ENCODE measurements at regions not wholly inside any gene's neighbourhood (a gene's known extent, or its start where the extent isn't known, plus 50 kb on each side); places are given as distances from the start of the nearest gene placed in this dataset.
"Not testable (repeated sequence)": the region's sequence is repeated elsewhere in the genome, so short reads cannot be mapped to it uniquely, and the experiment has no call there.

- ATAC-seq; DNase-seq (ENCODE audit: low spot score); H3K4me3 ChIP-seq; H3K9me2 ChIP-seq (ENCODE audit: insufficient read depth); H4K20me1 ChIP-seq (replicated peaks; ENCODE audit: insufficient read depth); H3K9me3 Mint-ChIP-seq; H3K36me3 ChIP-seq (ENCODE audit: insufficient read depth); H3K79me2 ChIP-seq (replicated peaks; ENCODE audit: insufficient read depth); H3K36me3 Mint-ChIP-seq (ENCODE audit: low read depth); H3K27ac Mint-ChIP-seq; H3F3A ChIP-seq (replicated peaks; ENCODE audit: low read depth); H3K4me2 ChIP-seq; H2AFZ ChIP-seq; H3K27ac ChIP-seq (ENCODE audit: low read depth); H3K27me3 ChIP-seq (ENCODE audit: insufficient read depth); H3K27me3 Mint-ChIP-seq (ENCODE audit: insufficient read depth, low read depth, poor library complexity); H3K4me3 Mint-ChIP-seq: not testable (repeated sequence)
- H3K4me1 Mint-ChIP-seq: peaks cover 14% of the 10 kb centered on the region
- peaks cover 14% of the 10 kb centered on the region for H3K4me1 ChIP-seq (ENCODE audit: insufficient read depth)
These were observed 173.6 kb upstream of the PDE10A start for GRCh38 chr6:165836648-165837047.

GRCh38 chr6:165835410-165835851, 172.4 kb upstream of the PDE10A start:
- Mint-ChIP-seq H3K27ac (no peak overlapping the region), H3K36me3 (ENCODE audit: low read depth) (no peaks in the 10 kb centered on the region), H3K9me3 (peaks cover 4% of the 10 kb centered on the region; the same call in 1 of the 3 replicates), H3K4me3 (no peak overlapping the region), H3K4me1 (peaks cover 8% of the 10 kb centered on the region), H3K27me3 (ENCODE audit: insufficient read depth, low read depth, poor library complexity) (peaks cover 5% of the 10 kb centered on the region)
- H4K20me1 ChIP-seq (replicated peaks; ENCODE audit: insufficient read depth): no peaks in the 10 kb centered on the region
- TF ChIP-seq ZNF114 (CRISPR knock-in tag; IDR thresholded peaks at IDR 0.05) (no peak), NANOG (IDR thresholded peaks at IDR 0.05; ENCODE audit: borderline replicate concordance) (no peak), REST (IDR thresholded peaks at IDR 0.05; ENCODE audit: unreplicated experiment) (no peak)
- no peak overlapping the region; the same call in 1 of the 2 replicates for H2AFZ ChIP-seq
- H3K27ac ChIP-seq (ENCODE audit: low read depth): no peak overlapping the region
- H3K79me2 ChIP-seq (replicated peaks; ENCODE audit: insufficient read depth): no peaks in the 10 kb centered on the region
- no peaks in the 10 kb centered on the region; the same call in 1 of the 2 replicates for H3K9me2 ChIP-seq (ENCODE audit: insufficient read depth)
- no peak; the same call in 2 of the 3 replicates for ATAC-seq
- no peaks in the 10 kb centered on the region for H3F3A ChIP-seq (replicated peaks; ENCODE audit: low read depth)
- H3K36me3 ChIP-seq (ENCODE audit: insufficient read depth): no peaks in the 10 kb centered on the region
- no peaks in the 10 kb centered on the region for H3K27me3 ChIP-seq (ENCODE audit: insufficient read depth)
- H3K4me1 ChIP-seq (ENCODE audit: insufficient read depth): peaks cover 2% of the 10 kb centered on the region; the same call in 1 of the 2 replicates
- H3K4me2 ChIP-seq: no peak overlapping the region
- DNase-seq (ENCODE audit: low spot score): no peak
- no peak overlapping the region for H3K4me3 ChIP-seq

GRCh38 chr6:165834613-165835259, 171.7 kb upstream of the PDE10A start:
- H3K36me3 ChIP-seq (ENCODE audit: insufficient read depth): no peaks in the 10 kb centered on the region
- no peak overlapping the region for H2AFZ ChIP-seq
- Mint-ChIP-seq H3K4me1 (peaks cover 8% of the 10 kb centered on the region), H3K27ac (no peak overlapping the region), H3K36me3 (ENCODE audit: low read depth) (no peaks in the 10 kb centered on the region), H3K27me3 (ENCODE audit: insufficient read depth, low read depth, poor library complexity) (peaks cover 5% of the 10 kb centered on the region), H3K9me3 (peaks cover 3% of the 10 kb centered on the region; the same call in 1 of the 3 replicates), H3K4me3 (no peak overlapping the region)
- H3F3A ChIP-seq (replicated peaks; ENCODE audit: low read depth): no peaks in the 10 kb centered on the region
- H3K27me3 ChIP-seq (ENCODE audit: insufficient read depth): no peaks in the 10 kb centered on the region
- no peak overlapping the region for H3K4me2 ChIP-seq
- H3K9me2 ChIP-seq (ENCODE audit: insufficient read depth): no peaks in the 10 kb centered on the region; the same call in 1 of the 2 replicates
- no peak overlapping the region for H3K4me3 ChIP-seq
- H4K20me1 ChIP-seq (replicated peaks; ENCODE audit: insufficient read depth): no peaks in the 10 kb centered on the region
- ATAC-seq (no peak), DNase-seq (ENCODE audit: low spot score) (no peak)
- H3K27ac ChIP-seq (ENCODE audit: low read depth): no peak overlapping the region
- no peaks in the 10 kb centered on the region for H3K79me2 ChIP-seq (replicated peaks; ENCODE audit: insufficient read depth)
- no peaks in the 10 kb centered on the region for H3K4me1 ChIP-seq (ENCODE audit: insufficient read depth)
- no peak for TF ChIP-seq ZNF114 (CRISPR knock-in tag; IDR thresholded peaks at IDR 0.05)
- TF ChIP-seq NANOG (IDR thresholded peaks at IDR 0.05; ENCODE audit: borderline replicate concordance): no peak
- TF ChIP-seq ETS1 (IDR thresholded peaks at IDR 0.05): no peak
- no peak for TF ChIP-seq POLR2AphosphoS5 (IDR thresholded peaks at IDR 0.05; ENCODE audit: low read depth)
- no peak for TF ChIP-seq REST (IDR thresholded peaks at IDR 0.05; ENCODE audit: unreplicated experiment)
- TF ChIP-seq ZNF331 (CRISPR knock-in tag; IDR thresholded peaks at IDR 0.05; ENCODE audit: low read depth): no peak

Data from GM23338 (cell line).